Naive thymus-derived CD8-positive, alpha-beta T cell (primary cell): ENCODE measurements at regions not wholly inside any gene's neighbourhood (a gene's known extent, or its start where the extent isn't known, plus 50 kb on each side); places are given as distances from the start of the nearest gene placed in this dataset.

Experiments used
- ATAC-seq, 2 donors: fragments of 150-1000 bp; cut with Tn5 transposase in 1 of 2; sonication (Bioruptor Pico), chemical (Tn5 transposase) in 1 of 2; 1 replicate in 1 of 2; 2 replicates in 1 of 2; pipeline ENCODE4 v1.10.0; 2021; ENCODE audit warnings: mild to moderate bottlenecking in 2 of 2, moderate library complexity in 2 of 2
- POLR2A ChIA-PET: fragments of 350-600 bp; sonication (Branson Sonifier 250); formaldehyde crosslinking; loops from one replicate; lab custom pipeline; 2021; ENCODE audit warnings: antibody characterized with exemption; lab: Charles Lee
- DNase-seq, 10 donors: peaks; one replicate each; pipeline versions ENCODE4 v3.0.0 to v3.0.0-alpha.2; 2020 to 2022
- H3K27ac Mint-ChIP-seq, 10 donors: one replicate each; pipeline ENCODE4 v1.8.0; 2020 to 2022; ENCODE audit warnings: mild to moderate bottlenecking in 10 of 10, mixed read lengths in 10 of 10, moderate library complexity in 4 of 10, inconsistent platforms in 1 of 10
- H3K27me3 Mint-ChIP-seq, 5 donors: one replicate each; pipeline ENCODE4 v1.8.0; 2021 to 2022; ENCODE audit warnings: mixed read lengths in 5 of 5
- H3K36me3 Mint-ChIP-seq, 3 donors: one replicate each; pipeline ENCODE4 v1.8.0; 2020 to 2022; ENCODE audit warnings: mixed read lengths in 3 of 3, mild to moderate bottlenecking in 2 of 3, inconsistent platforms in 1 of 3
- H3K4me1 Mint-ChIP-seq, 4 donors: one replicate each; pipeline ENCODE4 v1.8.0; 2021 to 2022; ENCODE audit warnings: mixed read lengths in 4 of 4
- H3K4me3 Mint-ChIP-seq, 10 donors: one replicate each; pipeline ENCODE4 v1.8.0; 2020 to 2022; ENCODE audit warnings: mild to moderate bottlenecking in 10 of 10, mixed read lengths in 10 of 10, moderate library complexity in 6 of 10, inconsistent platforms in 1 of 10
- H3K9me3 Mint-ChIP-seq, 9 donors: one replicate each; pipeline ENCODE4 v1.8.0; 2020 to 2022; ENCODE audit warnings: mixed read lengths in 9 of 9, mild to moderate bottlenecking in 3 of 9, inconsistent platforms in 1 of 9, moderate library complexity in 1 of 9

DNA sequence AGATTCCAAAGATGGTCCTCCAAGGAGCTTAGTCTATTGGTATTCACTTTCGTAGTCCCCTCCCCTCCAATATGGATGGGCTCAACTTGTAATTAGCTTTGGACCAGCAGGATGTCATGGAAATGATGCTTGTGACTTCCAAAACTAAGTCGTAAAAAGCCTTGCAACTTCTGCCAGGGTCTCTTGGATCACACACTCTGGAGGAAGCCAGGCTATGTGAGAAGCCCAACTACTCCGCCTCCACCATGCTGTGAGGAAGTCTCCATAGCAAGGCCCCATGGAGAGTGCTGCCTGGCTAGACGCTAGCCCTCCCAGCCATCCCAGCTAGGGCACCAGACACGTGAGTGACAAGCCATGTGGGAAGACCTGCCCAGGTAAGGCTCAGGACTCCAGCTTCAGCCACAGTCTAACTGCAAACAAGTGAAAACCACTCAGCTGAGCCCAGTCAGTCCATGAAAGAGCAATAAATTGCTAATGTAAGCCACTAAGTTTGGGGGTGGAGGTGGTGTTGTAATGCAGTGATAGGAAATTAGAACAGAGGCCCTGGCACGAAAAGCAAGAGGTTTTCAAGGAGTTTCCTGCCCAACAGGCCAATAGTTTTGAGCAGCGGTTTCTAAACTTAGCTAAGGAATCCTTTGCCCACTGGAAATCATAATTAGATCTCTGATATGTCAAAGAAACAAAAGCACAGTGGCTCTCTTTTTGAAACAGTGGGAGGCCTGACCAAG lies 77.5 kb upstream of the GLI2 start:
- Mint-ChIP-seq H3K36me3 (no peaks in the 10 kb centered on the region), H3K9me3 (peaks cover 0 to 3% (median 0%) of the 10 kb centered on the region in 9 donors), H3K27me3 (peaks cover 20 to 53% (median 41%) of the 10 kb centered on the region in 5 donors), H3K4me1 (no peaks in the 10 kb centered on the region), H3K27ac (peak overlapping the region in 1 of 10 donors; percentile 24), H3K4me3 (no peak overlapping the region)
- no peak for DNase-seq
- POLR2A ChIA-PET = interaction anchor here (0.6 kb wide), 1 partner anchor 9 kb away, joined by 6 read pairs; no protein-coding TSS in a partner anchor
- no peak for ATAC-seq

DNA sequence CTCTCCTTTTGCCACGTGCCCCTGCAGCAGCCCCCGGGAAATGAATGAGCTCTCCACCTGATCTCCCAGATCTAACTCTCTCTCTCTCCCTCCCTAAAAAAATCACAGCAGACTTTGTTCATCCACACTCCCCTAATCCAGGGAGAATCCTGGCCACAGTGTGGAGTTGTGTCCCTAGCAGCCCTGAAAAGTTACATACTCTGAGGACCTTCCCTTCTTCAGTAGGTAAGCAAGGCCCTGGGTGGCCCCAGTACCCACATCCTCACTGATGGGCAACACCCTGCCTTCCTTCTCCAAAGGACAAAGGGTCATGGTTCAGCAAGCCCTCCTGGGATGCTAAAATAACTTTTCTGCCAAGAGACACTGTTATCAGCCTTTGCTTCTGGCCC lies 76.9 kb upstream of the GLI2 start:
- Mint-ChIP-seq H3K9me3 (peaks cover 0 to 5% (median 1%) of the 10 kb centered on the region in 9 donors), H3K4me1 (no peaks in the 10 kb centered on the region), H3K27me3 (peaks cover 19 to 55% (median 40%) of the 10 kb centered on the region in 5 donors), H3K36me3 (no peaks in the 10 kb centered on the region), H3K27ac (no peak overlapping the region), H3K4me3 (no peak overlapping the region)
- ATAC-seq (no peak), DNase-seq (no peak)
- POLR2A ChIA-PET = no interaction called here

GRCh38 chr2:120659275-120659977 lies 76.2 kb upstream of the GLI2 start:
- DNase-seq (no peak), ATAC-seq (no peak)
- Mint-ChIP-seq H3K4me3 (no peak overlapping the region), H3K4me1 (no peaks in the 10 kb centered on the region), H3K36me3 (peaks cover 0 to 4% (median 0%) of the 10 kb centered on the region in 3 donors), H3K27me3 (peaks cover 17 to 55% (median 34%) of the 10 kb centered on the region in 5 donors), H3K27ac (no peak overlapping the region), H3K9me3 (peaks cover 0 to 9% (median 6%) of the 10 kb centered on the region in 9 donors)
- POLR2A ChIA-PET = no interaction called here

DNA sequence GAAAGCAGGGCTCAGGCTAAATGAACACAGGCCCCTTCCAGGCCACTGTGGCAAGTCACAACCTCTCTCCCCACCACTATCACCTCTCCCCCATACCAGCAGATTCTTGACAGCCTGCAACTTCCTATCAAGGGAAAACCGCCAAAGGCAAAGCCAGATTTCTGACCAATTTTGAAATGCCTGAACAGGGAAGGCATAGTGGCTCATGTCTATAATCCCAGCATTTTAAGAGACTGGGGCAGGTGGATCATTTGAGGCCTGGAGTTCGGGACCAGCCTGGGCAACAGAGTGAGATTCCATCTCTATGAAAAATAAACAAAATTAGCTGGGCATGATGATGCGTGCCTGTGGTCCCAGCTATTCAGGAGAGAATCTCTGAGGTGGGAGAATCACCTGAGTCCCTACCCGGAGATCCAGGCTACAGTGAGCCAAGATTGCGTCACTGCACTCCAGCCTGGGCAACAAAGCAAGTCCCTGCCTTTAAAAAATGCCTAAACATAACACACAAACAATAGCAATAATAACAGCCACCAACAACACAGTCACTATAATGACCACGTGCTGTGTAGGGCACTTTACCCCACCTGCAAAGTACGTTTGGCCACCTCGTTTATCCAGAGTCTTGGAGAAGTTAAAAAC lies 75.5 kb upstream of the GLI2 start:
- Mint-ChIP-seq H3K4me3 (no peak overlapping the region), H3K36me3 (peaks cover 0 to 9% (median 0%) of the 10 kb centered on the region in 3 donors), H3K27ac (no peak overlapping the region), H3K4me1 (no peaks in the 10 kb centered on the region), H3K27me3 (peaks cover 15 to 49% (median 31%) of the 10 kb centered on the region in 5 donors), H3K9me3 (peaks cover under 1 to 16% (median 8%) of the 10 kb centered on the region in 9 donors)
- POLR2A ChIA-PET = no interaction called here
- DNase-seq (no peak), ATAC-seq (no peak)

DNA sequence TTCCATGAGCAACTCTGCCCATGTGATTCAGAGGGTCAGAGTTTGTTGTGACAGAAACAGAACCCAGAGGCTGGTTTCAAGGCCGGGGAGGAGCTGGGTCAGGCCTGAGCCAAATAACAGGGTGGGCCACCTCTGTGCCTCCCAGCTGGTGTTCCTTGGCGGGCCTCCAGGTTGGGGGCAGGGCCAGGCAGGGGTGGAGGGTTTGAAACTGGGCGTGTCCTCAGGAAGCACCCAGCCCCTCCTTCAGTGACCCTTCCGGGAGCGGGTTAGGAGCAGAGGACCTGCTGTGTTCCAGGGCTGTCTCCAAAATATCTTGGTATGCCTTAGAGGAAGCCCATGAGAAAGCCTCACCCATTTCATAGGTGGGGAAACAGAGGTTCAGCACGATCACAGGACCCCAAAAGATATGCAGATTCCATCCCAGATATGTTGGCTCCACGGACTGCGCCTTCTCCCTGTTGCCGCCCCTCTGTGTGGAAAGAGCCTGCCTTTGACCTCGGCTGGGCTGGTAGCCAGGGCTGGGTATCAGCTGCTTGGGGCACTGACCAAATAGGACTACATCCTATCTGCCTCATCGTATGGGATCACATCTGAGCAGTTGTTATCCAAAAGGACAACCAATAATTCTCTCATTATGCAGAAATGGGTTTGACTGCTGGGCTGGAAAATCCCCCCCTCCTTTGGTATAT lies 74.8 kb upstream of the GLI2 start:
- H3K4me3 Mint-ChIP-seq = no peak overlapping the region
- no peak overlapping the region for H3K27ac Mint-ChIP-seq
- peaks cover 0 to 15% (median 0%) of the 10 kb centered on the region in 3 donors for H3K36me3 Mint-ChIP-seq
- peaks cover 10 to 42% (median 25%) of the 10 kb centered on the region in 5 donors for H3K27me3 Mint-ChIP-seq
- POLR2A ChIA-PET = no interaction called here
- H3K4me1 Mint-ChIP-seq = no peaks in the 10 kb centered on the region
- peaks cover 8 to 23% (median 15%) of the 10 kb centered on the region in 9 donors for H3K9me3 Mint-ChIP-seq
- ATAC-seq = no peak
- no peak for DNase-seq

DNA sequence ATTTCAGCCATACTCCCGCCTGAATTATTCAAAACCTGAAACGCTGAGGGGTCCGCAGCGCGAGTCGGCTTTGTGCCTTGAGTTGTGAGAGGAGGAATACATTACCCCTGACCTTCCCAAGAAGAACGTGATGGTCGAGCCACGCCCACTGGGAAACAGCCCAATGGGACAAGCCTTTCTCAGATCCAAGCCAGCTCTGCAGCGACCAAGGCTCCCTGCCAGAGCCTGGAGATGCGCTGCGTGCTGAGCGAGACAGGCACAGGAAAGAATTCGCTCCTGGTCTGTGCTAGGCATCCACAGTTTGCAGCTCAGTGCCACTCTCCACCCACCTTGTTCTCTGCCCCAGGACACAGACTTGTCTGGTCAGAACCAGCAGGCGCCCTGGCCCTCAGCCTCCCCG lies 74.1 kb upstream of the GLI2 start:
- DNase-seq (no peak), ATAC-seq (no peak)
- Mint-ChIP-seq H3K4me1 (no peaks in the 10 kb centered on the region), H3K36me3 (peaks cover 0 to 21% (median 0%) of the 10 kb centered on the region in 3 donors), H3K9me3 (peaks cover 10 to 29% (median 19%) of the 10 kb centered on the region in 9 donors), H3K27me3 (peaks cover 7 to 36% (median 21%) of the 10 kb centered on the region in 5 donors), H3K27ac (no peak overlapping the region), H3K4me3 (no peak overlapping the region)
- POLR2A ChIA-PET = no interaction called here

DNA sequence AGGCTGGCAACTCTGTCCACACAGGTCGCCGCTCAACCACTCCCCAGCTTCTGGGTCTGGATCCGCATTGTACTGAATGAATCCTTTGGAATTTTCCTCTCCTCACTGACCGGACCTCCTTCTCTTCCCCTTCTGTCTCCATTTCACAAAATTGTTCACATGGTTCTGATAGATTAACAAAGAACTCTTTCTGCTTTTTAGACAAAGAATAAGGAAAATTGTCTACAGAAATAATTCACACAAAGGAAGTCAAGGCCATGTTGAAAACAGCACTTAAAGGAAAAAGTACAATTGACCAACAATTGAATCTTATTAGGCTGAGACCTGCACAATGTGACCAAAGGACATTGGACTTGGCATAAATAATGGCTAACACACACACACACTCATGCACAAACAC lies 73.6 kb upstream of the GLI2 start:
- no peak for ATAC-seq
- DNase-seq = no peak
- Mint-ChIP-seq H3K36me3 (peaks cover 0 to 25% (median 0%) of the 10 kb centered on the region in 3 donors), H3K9me3 (peaks cover 10 to 34% (median 24%) of the 10 kb centered on the region in 9 donors), H3K27ac (no peak overlapping the region), H3K4me1 (no peaks in the 10 kb centered on the region), H3K27me3 (peaks cover 7 to 31% (median 16%) of the 10 kb centered on the region in 5 donors), H3K4me3 (no peak overlapping the region)
- POLR2A ChIA-PET = no interaction called here

DNA sequence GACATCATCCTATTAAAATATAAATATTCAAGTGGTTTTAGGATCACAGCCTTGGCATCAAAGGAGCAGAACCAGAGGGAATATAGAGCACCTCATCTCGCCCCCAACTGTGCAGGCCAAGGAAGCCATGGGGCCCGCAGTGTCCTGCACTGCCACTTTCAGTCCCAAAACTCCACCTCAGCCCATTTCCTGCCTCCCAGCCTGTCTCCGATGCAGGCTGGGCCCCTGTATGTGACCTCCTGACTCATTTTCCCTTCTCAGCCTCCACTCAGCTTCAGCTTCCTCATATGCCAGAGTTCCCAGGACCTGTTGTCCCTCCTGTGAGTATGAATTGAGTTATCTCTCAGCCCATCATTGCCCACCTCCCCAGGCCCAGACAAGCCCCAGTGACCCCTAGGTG lies 72.9 kb upstream of the GLI2 start:
- DNase-seq (no peak), ATAC-seq (no peak)
- Mint-ChIP-seq H3K4me3 (no peak overlapping the region), H3K27me3 (peaks cover 8 to 29% (median 13%) of the 10 kb centered on the region in 5 donors), H3K27ac (no peak overlapping the region), H3K4me1 (no peaks in the 10 kb centered on the region), H3K36me3 (peaks cover 0 to 28% (median 0%) of the 10 kb centered on the region in 3 donors), H3K9me3 (peaks cover 13 to 41% (median 28%) of the 10 kb centered on the region in 9 donors)
- POLR2A ChIA-PET = no interaction called here

- Mint-ChIP-seq H3K4me1 (peaks cover 0 to 5% (median under 1%) of the 10 kb centered on the region in 4 donors), H3K9me3 (peaks cover 14 to 52% (median 31%) of the 10 kb centered on the region in 9 donors), H3K4me3 (no peak overlapping the region), H3K27ac (no peak overlapping the region), H3K36me3 (peaks cover 0 to 39% (median 0%) of the 10 kb centered on the region in 3 donors), H3K27me3 (peaks cover 5 to 43% (median 27%) of the 10 kb centered on the region in 5 donors)
- POLR2A ChIA-PET = no interaction called here
- DNase-seq (no peak), ATAC-seq (no peak)
Measured at GRCh38 chr2:120666433-120666832, 69.2 kb upstream of the GLI2 start.

DNA sequence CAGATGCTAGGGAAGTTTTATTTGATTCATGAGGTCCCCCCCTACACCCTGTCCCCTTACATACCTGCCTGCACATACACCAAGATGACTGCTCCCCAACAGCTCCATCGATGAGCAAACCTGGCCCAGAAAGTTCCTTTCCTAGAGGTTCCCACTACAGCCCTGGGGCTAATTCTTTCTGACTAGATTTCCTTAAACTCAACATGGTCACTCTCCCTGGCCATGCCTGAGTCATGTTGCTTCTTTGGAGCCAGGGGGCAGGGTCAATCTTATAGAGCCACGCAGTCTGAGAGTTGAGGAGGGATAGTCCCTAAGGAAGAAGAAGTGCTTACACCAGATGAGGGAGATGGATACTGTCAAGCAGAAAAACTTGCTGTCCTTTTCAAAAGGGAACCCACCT lies 67.7 kb upstream of the GLI2 start:
- Mint-ChIP-seq H3K4me3 (no peak overlapping the region), H3K9me3 (peaks cover 14 to 52% (median 30%) of the 10 kb centered on the region in 9 donors), H3K4me1 (peaks cover 0 to 5% (median 2%) of the 10 kb centered on the region in 4 donors), H3K36me3 (peaks cover 0 to 39% (median 0%) of the 10 kb centered on the region in 3 donors), H3K27me3 (peaks cover 4 to 42% (median 26%) of the 10 kb centered on the region in 5 donors), H3K27ac (no peak overlapping the region)
- no peak for DNase-seq
- no peak for ATAC-seq
- POLR2A ChIA-PET = no interaction called here

- POLR2A ChIA-PET = interaction anchor here (0.5 kb wide), 1 partner anchor 1421 kb away, joined by 3 read pairs; no protein-coding TSS in a partner anchor
- no peak for DNase-seq
- Mint-ChIP-seq H3K9me3 (peaks cover 11 to 45% (median 26%) of the 10 kb centered on the region in 9 donors), H3K27ac (no peak overlapping the region), H3K4me1 (peaks cover 0 to 5% (median 2%) of the 10 kb centered on the region in 4 donors), H3K27me3 (peaks cover 6 to 48% (median 30%) of the 10 kb centered on the region in 5 donors), H3K36me3 (peaks cover 0 to 36% (median 0%) of the 10 kb centered on the region in 3 donors), H3K4me3 (no peak overlapping the region)
- no peak for ATAC-seq
Measured at GRCh38 chr2:120669121-120669952, 66.3 kb upstream of the GLI2 start.
